GM18511 (cell line): ENCODE measurements at regions not wholly inside any gene's neighbourhood (a gene's known extent, or its start where the extent isn't known, plus 50 kb on each side); places are given as distances from the start of the nearest gene placed in this dataset.
A peak's percentile ranks its signal among the peaks of the same experiment; 100 is the strongest.

Source experiments
- ATAC-seq: cut with Tn5 transposase; IDR thresholded peaks from one replicate; pipeline ENCODE4 v1.9.1; 2021; ENCODE audit warnings: mild to moderate bottlenecking, moderate library complexity; ENCODE audit not compliant: unreplicated experiment

GRCh38 chr9:16025627-16026026 lies 472.8 kb downstream of the CCDC171 start:
- no peak for ATAC-seq

GRCh38 chr9:16026886-16027285 lies 474.0 kb downstream of the CCDC171 start:
- ATAC-seq: no peak

GRCh38 chr9:16028548-16028947 lies 475.7 kb downstream of the CCDC171 start:
- ATAC-seq: no peak

- no peak for ATAC-seq
Observed at GRCh38 chr9:16029046-16029615, 476.3 kb downstream of the CCDC171 start.

GRCh38 chr9:16029796-16030363 lies 477.0 kb downstream of the CCDC171 start:
- ATAC-seq: no peak

GRCh38 chr9:16030528-16031185 lies 477.8 kb downstream of the CCDC171 start:
- peak; percentile 96 for ATAC-seq

GRCh38 chr9:16031486-16031885 lies 478.6 kb downstream of the CCDC171 start:
- no peak for ATAC-seq

GRCh38 chr9:16031971-16032370 lies 479.1 kb downstream of the CCDC171 start:
- ATAC-seq: no peak

- no peak for ATAC-seq
Observed at GRCh38 chr9:16032799-16033198, 480.0 kb downstream of the CCDC171 start.

GRCh38 chr9:16033253-16033652 lies 480.4 kb downstream of the CCDC171 start:
- no peak for ATAC-seq

- no peak for ATAC-seq
Observed at GRCh38 chr9:16033921-16034691, 481.3 kb downstream of the CCDC171 start.

GRCh38 chr9:16039218-16039987 lies 486.6 kb downstream of the CCDC171 start:
- ATAC-seq: no peak

- ATAC-seq: no peak
Observed at GRCh38 chr9:16039988-16040761, 487.3 kb downstream of the CCDC171 start.

GRCh38 chr9:16043756-16044578 lies 491.1 kb downstream of the CCDC171 start:
- ATAC-seq: no peak

GRCh38 chr9:16044579-16044881 lies 491.7 kb downstream of the CCDC171 start:
- no peak for ATAC-seq

GRCh38 chr9:16045651-16046280 lies 492.9 kb downstream of the CCDC171 start:
- no peak for ATAC-seq

- no peak for ATAC-seq
Observed at GRCh38 chr9:16046713-16047112, 493.9 kb downstream of the CCDC171 start.

- no peak for ATAC-seq
Observed at GRCh38 chr9:16048129-16048528, 495.3 kb downstream of the CCDC171 start.

GRCh38 chr9:16052146-16052545 lies 499.3 kb downstream of the CCDC171 start:
- ATAC-seq: no peak
